ENCODE measurements at regions not wholly inside any gene's neighbourhood (a gene's known extent, or its start where the extent isn't known, plus 50 kb on each side); places are given as distances from the start of the nearest gene placed in this dataset.
"Not testable (repeated sequence)": the region's sequence is repeated elsewhere in the genome, so short reads cannot be mapped to it uniquely, and the experiment has no call there.

GRCh38 chr15:94845390-94845716 is 614.0 kb downstream of the MCTP2 start:
- no peak for DNase-seq

- no peak for DNase-seq
Observed at GRCh38 chr15:94847325-94847724, 616.0 kb downstream of the MCTP2 start.

- DNase-seq, result no peak
Observed at GRCh38 chr15:94848054-94848453, 616.7 kb downstream of the MCTP2 start.

- no peak for DNase-seq
Observed at GRCh38 chr15:94855018-94855408, 623.7 kb downstream of the MCTP2 start.

DNA sequence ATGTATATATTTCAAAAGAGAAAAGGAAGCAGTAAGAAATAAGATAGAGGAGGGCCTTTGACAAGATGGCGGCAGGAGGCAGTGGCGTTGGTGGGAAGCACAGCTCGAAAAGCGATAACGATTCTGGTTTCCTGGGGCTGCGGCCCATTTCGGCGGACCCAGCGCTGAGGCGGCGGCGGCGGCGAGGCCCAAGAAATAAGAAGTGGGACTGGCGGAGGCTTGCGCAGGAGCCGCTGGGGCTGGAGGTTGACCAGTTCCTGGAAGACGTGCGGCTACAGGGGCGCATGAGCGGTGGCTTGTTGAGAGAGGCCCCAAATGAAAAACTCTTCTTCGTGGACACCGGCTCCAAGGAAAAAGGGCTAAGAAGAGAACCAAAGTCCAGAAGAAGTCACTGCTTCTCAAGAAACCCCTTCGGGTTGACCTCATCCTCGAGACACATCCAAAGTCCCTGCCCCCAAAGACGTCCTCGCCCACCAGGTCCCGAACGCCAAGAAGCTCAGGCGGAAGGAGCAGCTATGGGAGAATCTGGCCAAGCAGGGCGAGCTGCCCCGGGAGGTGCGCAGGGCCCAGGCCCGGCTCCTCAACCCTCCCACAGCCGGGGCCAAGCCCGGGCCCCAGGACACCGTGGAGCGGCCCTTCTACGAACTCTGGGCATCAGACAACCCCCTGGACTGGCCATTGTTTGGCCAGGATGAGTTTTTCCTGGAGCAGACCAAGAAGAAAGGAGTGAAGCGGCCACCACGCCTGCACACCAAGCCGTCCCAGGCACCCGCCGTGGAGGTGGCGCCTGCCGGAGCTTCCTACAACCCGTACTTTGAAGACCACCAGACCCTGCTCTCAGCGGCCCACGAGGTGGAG is 624.3 kb downstream of the MCTP2 start:
- DNase-seq, result no peak

DNA sequence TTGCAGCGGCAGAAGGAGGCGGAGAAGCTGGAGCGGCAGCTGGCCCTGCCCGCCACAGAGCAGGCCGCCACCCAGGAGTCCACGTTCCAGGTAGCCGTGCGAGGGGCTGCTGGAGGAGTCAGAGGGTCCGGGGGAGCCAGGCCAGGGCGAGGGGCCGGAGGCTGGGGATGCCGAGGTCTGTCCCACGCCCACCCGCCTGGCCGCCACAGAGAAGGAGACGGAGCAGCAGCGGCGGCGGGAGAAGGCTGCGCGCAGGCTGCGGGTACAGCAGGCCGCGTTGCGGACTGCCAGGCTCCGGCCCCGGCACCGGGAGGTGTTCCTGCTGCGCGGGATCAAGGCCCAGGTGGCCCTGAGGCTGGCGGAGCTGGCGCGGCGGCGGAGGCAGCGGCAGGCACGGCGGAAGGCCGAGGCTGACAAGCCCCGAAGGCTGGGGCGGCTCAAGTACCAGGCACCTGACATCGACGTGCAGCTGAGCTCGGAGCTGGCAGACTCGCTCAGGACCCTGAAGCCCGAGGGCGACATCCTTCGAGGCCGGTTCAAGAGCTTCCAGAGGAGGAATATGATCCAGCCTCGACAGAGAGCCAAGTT is 625.0 kb downstream of the MCTP2 start:
- no peak for DNase-seq

- no peak for DNase-seq
Observed at GRCh38 chr15:94857466-94857865, 626.1 kb downstream of the MCTP2 start.

- no peak for DNase-seq
Observed at GRCh38 chr15:94858011-94858410, 626.6 kb downstream of the MCTP2 start.

GRCh38 chr15:94858449-94858848 is 627.1 kb downstream of the MCTP2 start:
- no peak for DNase-seq

DNA sequence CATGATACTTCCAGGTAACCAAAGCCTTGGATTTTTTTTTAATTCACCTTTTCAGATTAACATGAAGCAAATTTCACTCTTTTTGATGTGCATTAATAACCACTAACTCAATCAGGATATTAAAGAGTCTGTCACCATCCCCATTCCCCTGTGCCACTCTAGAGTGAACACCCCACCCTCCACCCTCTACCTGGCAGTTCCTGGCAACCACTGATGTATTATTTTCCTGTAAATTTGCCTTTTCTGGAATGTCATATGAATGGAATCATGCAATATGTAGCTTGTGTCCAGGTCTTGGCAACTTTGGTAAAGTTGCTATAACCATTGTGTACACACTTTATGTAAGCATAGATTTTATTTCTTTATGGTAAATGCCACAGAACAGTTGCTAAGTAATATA is 627.6 kb downstream of the MCTP2 start:
- no peak for DNase-seq

- DNase-seq, result no peak
Observed at GRCh38 chr15:94864600-94864999, 633.2 kb downstream of the MCTP2 start.

DNA sequence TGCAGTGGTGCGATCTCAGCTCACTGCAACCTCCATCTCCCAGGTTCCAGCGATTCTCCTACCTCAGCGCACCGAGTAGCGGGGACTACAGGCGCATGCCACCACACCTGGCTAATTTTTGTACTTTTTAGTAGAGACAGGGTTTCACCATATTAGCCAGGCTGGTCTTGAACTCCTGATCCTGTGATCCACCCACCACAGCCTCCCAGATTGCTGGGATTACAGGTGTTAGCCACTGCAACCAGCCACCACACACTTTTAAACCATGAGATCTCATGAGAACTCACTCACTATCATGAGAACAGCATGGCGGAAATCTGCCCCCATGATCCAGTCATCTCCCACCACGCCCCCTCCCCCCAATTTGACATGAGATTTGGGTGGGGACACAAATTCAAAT is 636.9 kb downstream of the MCTP2 start:
- DNase-seq, result not testable (repeated sequence)

DNA sequence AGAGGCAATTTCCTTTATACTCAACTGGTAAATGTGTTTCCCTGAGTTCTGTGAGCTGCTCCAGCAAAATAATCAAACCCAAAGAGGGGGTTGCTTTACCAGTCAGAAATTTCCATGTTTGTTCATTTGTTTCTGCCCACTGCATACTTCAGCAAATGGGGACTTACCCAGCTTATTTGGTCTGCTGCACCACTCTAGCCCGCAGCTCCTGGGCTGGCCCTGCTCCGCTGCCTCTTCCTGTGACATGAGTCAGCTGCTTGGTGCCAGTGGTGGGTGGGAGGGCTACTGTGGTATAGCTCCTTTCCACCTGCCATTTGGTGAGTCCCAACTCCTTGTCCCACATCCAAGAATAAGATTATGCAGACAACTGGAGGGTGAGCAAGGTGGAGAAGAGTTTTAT is 644.2 kb downstream of the MCTP2 start:
- DNase-seq, result no peak

GRCh38 chr15:94877833-94878232 is 646.5 kb downstream of the MCTP2 start:
- DNase-seq, result no peak

DNA sequence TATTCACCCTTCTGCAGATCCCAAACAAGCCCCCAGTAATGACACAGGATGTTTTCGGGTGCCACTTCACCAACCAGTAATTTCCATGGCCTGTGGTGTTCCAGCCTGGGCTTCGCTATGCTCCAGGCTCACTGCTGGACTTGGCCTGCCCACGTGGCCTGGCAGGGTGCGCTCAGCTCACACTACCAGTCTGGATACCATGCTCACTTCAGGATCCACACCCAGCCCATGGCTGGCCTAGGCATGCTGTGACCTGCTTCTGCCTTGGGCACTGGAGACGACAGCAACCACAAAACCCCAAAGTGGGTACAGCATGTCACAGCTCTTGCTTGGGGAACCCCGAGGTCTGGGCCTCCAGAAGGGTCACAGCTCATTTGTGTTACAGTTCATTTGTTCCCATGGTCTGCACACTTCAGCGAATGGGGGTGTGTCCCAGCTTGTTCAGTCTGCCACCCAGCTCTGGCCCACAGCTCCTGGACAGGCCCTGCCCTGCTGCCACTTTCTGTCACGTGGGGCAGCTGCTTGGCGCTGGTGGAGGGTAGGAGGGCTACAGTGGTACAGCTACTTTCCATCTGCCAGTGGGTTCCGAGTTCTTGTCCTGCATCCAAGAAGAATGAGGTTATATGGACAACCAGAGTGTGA is 650.8 kb downstream of the MCTP2 start:
- no peak for DNase-seq

DNA sequence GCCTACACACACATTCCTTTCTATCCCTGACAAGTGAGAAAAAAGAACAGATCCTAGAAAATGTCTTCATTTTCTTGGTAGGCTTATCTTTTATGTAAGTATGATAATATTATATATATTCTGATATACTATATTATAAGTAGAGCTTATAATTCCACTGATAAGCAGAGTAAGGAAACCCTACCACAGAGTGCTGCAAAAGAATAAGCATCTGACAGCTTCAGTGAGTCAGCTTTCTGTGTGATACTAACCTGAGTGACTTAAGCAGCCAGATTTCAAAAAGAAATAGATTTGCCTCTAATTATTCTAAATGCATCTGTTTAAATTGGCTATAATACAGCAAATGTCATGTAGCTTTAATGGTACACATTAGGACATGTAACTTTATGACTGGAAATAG is 656.0 kb downstream of the MCTP2 start:
- DNase-seq, result no peak

DNA sequence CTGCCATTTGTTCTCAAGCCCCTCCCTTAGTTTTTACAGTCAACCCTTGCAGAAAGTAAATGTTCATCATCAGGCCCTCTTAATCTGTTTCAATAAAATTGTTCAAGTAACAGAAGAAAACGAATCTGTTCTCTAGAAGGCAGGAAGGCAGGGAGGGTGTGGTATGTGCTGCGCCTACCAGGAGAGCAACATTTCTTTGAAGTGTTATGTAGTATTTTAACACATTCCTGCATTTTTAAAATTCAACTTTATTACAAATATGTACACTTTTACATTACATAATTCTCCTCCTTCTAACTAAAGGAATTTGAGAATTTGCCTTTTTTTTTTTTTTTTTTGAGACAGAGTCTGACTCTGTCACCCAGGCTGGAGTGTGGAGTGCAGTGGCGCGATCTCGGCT is 657.8 kb downstream of the MCTP2 start:
- DNase-seq, result no peak

DNA sequence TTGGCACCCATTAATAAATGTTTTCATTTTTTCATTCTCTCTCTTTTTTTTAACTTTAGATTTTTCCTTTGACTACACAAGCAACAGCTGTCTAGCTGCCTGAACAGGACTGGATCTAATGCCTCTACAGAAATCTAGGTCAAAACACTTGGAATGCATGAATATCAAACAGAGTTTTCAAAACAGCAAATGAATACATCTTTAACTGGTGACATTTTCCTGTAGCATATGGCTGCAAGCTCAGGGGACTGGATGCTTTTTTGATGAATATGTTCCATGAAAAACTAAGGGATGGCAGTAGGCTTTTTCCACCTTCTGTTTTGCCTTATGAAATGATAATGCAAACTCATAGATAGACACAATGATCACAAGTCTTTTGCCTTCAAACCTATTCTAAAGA is 661.7 kb downstream of the MCTP2 start:
- no peak for DNase-seq

DNA sequence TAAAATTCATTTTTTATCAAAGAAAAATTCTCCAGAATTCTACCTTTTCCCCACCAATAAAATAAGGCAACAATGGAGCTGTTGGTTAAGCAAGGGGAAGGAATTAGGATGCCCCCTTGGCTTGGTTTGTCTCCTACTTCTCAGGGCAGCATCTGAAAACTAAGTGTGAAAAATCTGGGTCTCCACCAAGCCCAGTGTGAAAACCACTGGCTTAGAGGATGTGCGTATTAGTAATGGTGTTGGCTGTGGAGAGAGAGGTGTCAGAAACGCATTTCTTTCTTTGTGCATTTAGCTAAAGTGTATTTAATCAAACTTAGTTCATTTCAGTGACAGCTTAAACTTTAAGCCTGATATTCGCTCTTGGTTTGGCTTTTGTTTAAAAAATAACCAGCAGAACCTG is 662.7 kb downstream of the MCTP2 start:
- no peak for DNase-seq

DNA sequence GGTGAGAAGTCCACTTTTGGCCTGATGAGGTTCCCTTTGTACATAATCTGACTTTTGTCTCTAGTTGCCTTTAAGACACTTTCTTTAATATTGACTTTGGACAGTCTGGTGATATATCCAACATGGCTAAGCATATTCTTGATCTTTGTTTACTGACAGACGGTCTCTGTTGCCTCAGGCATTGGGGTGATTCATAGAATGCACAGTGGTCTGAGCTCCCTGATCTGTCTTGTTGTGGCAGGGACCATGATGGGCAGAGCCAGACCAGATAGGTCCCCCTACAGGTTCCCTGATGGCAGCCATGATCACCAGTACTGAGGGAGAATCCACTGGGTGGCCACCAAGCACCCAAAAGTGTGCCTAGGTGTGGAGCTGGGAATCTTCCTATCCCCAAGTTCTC is 678.1 kb downstream of the MCTP2 start:
- no peak for DNase-seq

- no peak for DNase-seq
Observed at GRCh38 chr15:94910166-94910565, 678.8 kb downstream of the MCTP2 start.

DNA sequence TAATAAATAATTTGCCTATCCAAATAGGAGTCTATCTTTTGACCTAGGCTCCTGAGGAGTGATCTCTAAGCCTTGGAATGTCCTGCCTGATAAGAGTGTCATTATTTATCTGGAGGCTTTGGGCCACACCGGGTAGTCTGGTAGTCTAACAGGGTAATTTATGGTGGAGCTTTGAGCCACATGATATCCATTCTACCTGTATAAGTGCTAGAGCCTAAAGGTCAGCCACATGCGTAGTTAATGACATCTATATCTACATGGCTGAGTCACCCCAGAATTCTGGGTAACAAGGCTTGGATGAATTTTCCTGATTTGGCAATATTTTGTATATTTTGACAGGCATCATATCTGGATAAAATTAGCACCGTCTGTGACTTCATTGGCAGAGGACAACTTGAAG is 681.4 kb downstream of the MCTP2 start:
- DNase-seq, result no peak

DNA sequence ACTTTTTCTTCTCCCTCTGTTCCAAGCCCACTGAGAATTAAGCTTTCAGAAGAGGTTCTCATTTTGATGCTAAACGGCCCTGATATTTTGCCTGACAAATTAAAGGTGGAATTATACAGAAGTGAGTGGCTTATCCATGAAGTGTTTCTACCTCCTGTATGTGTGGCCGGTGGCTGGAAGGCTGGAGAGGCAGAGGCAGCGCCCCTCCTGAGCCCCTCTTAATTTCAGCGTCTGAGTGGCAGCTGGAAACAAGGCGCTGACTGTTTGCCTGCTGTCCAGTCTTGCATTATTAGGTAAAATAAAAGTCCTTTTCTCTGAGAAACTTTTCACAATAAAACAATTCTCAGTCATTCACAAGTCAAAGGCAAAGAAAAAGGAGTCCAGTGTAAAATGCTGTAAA is 685.7 kb downstream of the MCTP2 start:
- no peak for DNase-seq

- DNase-seq, result no peak
Observed at GRCh38 chr15:94921936-94922335, 690.6 kb downstream of the MCTP2 start.

DNA sequence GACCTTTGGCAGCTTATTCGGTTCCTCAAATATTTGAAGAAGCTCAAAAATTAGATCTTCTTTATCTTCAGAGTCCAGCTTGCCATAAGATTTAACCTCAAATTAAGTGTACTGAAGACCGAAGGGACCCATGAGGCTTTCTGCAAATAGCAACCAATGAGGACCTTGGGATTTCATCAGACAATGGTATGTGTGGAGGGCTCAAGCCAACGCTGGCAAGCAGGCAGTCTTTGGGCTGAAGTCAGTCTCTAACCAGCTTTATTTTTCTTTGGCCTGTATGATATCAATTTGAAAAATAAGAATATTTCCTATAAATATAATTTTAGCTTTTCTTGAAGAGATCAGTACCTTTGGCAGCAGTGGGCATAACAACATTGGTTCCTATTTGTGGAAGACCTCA is 692.7 kb downstream of the MCTP2 start:
- no peak for DNase-seq

All from stimulated activated CD4-positive, alpha-beta T cell treated with anti-CD3 and anti-CD28 coated beads, Interleukin-4, amount 100 ng/mL, for 1 hour (primary cell).